T-cell (primary cell): ENCODE measurements at regions not wholly inside any gene's neighbourhood (a gene's known extent, or its start where the extent isn't known, plus 50 kb on each side); places are given as distances from the start of the nearest gene placed in this dataset.

Experiments used
- ATAC-seq, 4 experiments: fragments of 200-7000 bp in 3 of 4; fragments of 150-1000 bp in 1 of 4; cut with Tn5 transposase; replicated peaks in 1 of 4; 1 replicate in 3 of 4; 2 replicates in 1 of 4; pipeline ENCODE4 v1.10.0; 2021; ENCODE audit warnings: moderate library complexity in 3 of 4, mild to moderate bottlenecking in 2 of 4, moderate number of reproducible peaks in 1 of 4
- CTCF ChIA-PET, 2 donors: fragments of 300-600 bp; sonication (Branson Sonifier 250); formaldehyde crosslinking; loops; one replicate each; lab custom pipeline; 2022; ENCODE audit warnings: antibody characterized with exemption in 2 of 2; lab: Charles Lee
- POLR2A ChIA-PET, 2 donors: fragments of 300-600 bp; sonication (Branson Sonifier 250); formaldehyde crosslinking; loops; one replicate each; lab custom pipeline; 2022; ENCODE audit warnings: antibody characterized with exemption in 2 of 2; lab: Charles Lee
- DNase-seq, 35 experiments: peaks; one replicate each; pipeline versions ENCODE4 v3.0.0 to v3.0.0-alpha.2; 2013 to 2023
- H3K27ac ChIP-seq: one replicate; pipeline ENCODE4 v1.5.1; 2013; ENCODE audit warnings: low read length
- H3K27me3 ChIP-seq, 2 experiments: replicated peaks in 1 of 2; 1 replicate in 1 of 2; 2 replicates in 1 of 2; pipeline versions ENCODE4 v1.6.1 to v1.7.0; 2013; ENCODE audit warnings: low read length in 1 of 2, mixed read lengths in 1 of 2; ENCODE audit not compliant: control insufficient read depth in 2 of 2, insufficient read depth in 2 of 2; ENCODE audit errors: extremely low read depth in 1 of 2
- H3K36me3 ChIP-seq, 2 donors: 1 replicate in 1 of 2; 2 replicates in 1 of 2; pipeline versions ENCODE4 v1.6.1 to v1.7.0; 2013; ENCODE audit warnings: low read length in 1 of 2; ENCODE audit not compliant: control insufficient read depth in 2 of 2, insufficient read depth in 1 of 2; ENCODE audit errors: extremely low read depth in 1 of 2
- H3K4me1 ChIP-seq, 2 experiments: 1 replicate in 1 of 2; 2 replicates in 1 of 2; pipeline versions ENCODE4 v1.6.1 to v1.7.0; 2013; ENCODE audit warnings: low read length in 2 of 2, mixed read lengths in 1 of 2; ENCODE audit not compliant: insufficient read depth in 2 of 2, control insufficient read depth in 1 of 2; ENCODE audit errors: extremely low read depth in 1 of 2
- H3K4me3 ChIP-seq, 2 donors: 1 replicate in 1 of 2; 2 replicates in 1 of 2; pipeline versions ENCODE4 v1.5.1 to v1.7.0; 2013; ENCODE audit warnings: mild to moderate bottlenecking in 2 of 2, low read length in 1 of 2, moderate library complexity in 1 of 2; ENCODE audit not compliant: control insufficient read depth in 1 of 2; ENCODE audit errors: extremely low read depth in 1 of 2
- H3K9me3 ChIP-seq: 2 replicates; pipeline ENCODE4 v1.7.0; 2013
- H3K27ac Mint-ChIP-seq, 2 donors: one replicate each; pipeline ENCODE4 v1.8.0; 2020 to 2021; ENCODE audit warnings: mild to moderate bottlenecking in 2 of 2, mixed read lengths in 2 of 2
- H3K27me3 Mint-ChIP-seq, 2 donors: one replicate each; pipeline ENCODE4 v1.8.0; 2021 to 2022; ENCODE audit warnings: mixed read lengths in 2 of 2
- H3K36me3 Mint-ChIP-seq: one replicate; pipeline ENCODE4 v1.8.0; 2021; ENCODE audit warnings: mixed read lengths
- H3K4me1 Mint-ChIP-seq, 3 donors: one replicate each; pipeline ENCODE4 v1.8.0; 2020 to 2022; ENCODE audit warnings: mixed read lengths in 3 of 3, mild to moderate bottlenecking in 1 of 3
- H3K4me3 Mint-ChIP-seq, 3 donors: one replicate each; pipeline ENCODE4 v1.8.0; 2020 to 2022; ENCODE audit warnings: mild to moderate bottlenecking in 3 of 3, mixed read lengths in 3 of 3, moderate library complexity in 3 of 3
- H3K9me3 Mint-ChIP-seq, 3 donors: one replicate each; pipeline ENCODE4 v1.8.0; 2020 to 2022; ENCODE audit warnings: mixed read lengths in 3 of 3
- WGBS: methylation state at CpG from one replicate; pipeline ENCODE4 v1.1.5; 2013; ENCODE audit warnings: missing lambda C conversion rate; ENCODE audit not compliant: insufficient coverage; 5-methylcytosine and 5-hydroxymethylcytosine counted together

DNA sequence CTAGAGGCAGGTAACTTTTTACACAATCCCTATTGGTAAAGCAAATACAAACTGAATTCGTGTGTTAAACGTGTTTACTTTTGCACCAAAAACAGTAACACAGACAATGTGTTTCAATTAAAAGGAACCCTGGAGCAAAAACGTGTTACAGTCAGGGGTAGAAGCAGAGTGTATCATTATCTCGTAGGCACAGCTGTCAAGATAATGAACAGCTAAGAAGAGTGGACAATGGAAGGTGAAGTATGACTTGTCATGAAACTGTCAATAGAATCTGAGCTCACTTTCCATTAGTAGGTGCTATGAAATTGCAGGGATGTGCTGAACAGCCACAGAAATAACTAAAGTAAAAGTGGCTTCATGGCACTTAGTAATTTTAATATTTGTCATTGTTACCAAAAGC is 1229.8 kb upstream of the WWC1 start:
- Mint-ChIP-seq H3K27me3 (no peaks in the 10 kb centered on the region), H3K4me1 (no peaks in the 10 kb centered on the region), H3K36me3 (no peaks in the 10 kb centered on the region), H3K4me3 (no peak overlapping the region), H3K9me3 (peaks cover 0 to 7% (median 0%) of the 10 kb centered on the region in 3 donors), H3K27ac (no peak overlapping the region)
- no peaks in the 10 kb centered on the region for H3K36me3 ChIP-seq
- H3K27me3 ChIP-seq, result no peaks in the 10 kb centered on the region
- DNase-seq, result no peak
- WGBS, result 30% methylated on average over 2 of the region's 4 CpGs
- no peaks in the 10 kb centered on the region for H3K9me3 ChIP-seq
- no peak for ATAC-seq
- ChIA-PET POLR2A (no interaction called here), CTCF (no interaction called here)
- no peaks in the 10 kb centered on the region for H3K4me1 ChIP-seq
- H3K4me3 ChIP-seq, result no peak overlapping the region
- H3K27ac ChIP-seq, result no peak overlapping the region

DNA sequence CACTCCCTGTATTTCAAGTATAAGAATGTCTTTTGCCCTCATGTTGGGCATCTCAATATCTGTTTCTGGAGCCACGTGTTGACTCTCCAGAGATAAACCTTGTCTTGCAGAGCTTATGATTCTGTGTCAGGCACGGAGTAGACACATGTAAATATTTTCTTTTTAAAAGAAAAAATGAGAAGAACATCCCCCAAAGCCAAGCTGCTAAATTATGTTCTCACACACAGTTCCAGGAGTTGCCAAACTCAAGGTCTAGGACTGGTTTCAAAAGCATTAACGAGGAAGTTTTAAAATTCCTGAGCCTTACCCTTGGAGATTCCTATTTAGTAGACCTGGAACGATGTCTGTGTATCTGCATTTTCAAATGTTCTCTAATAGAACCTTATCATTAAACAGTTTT is 1228.3 kb upstream of the WWC1 start:
- no peak overlapping the region for H3K4me3 Mint-ChIP-seq
- H3K36me3 Mint-ChIP-seq, result no peaks in the 10 kb centered on the region
- DNase-seq (no peak), ATAC-seq (no peak)
- H3K9me3 Mint-ChIP-seq, result peaks cover 0 to 7% (median 2%) of the 10 kb centered on the region in 3 donors
- ChIA-PET POLR2A (no interaction called here), CTCF (no interaction called here)
- H3K27me3 ChIP-seq, result no peaks in the 10 kb centered on the region
- H3K27ac ChIP-seq, result no peak overlapping the region
- no peak overlapping the region for H3K27ac Mint-ChIP-seq
- H3K27me3 Mint-ChIP-seq, result no peaks in the 10 kb centered on the region
- no peak overlapping the region for H3K4me3 ChIP-seq
- no peaks in the 10 kb centered on the region for H3K36me3 ChIP-seq
- H3K4me1 Mint-ChIP-seq, result no peaks in the 10 kb centered on the region
- no peaks in the 10 kb centered on the region for H3K4me1 ChIP-seq
- H3K9me3 ChIP-seq, result no peaks in the 10 kb centered on the region
- no CpG with 5 or more reads among the region's 4 CpGs for WGBS

- ChIA-PET CTCF (no interaction called here), POLR2A (no interaction called here)
- DNase-seq, result no peak
- H3K27ac ChIP-seq, result no peak overlapping the region
- Mint-ChIP-seq H3K4me1 (no peaks in the 10 kb centered on the region), H3K27me3 (no peaks in the 10 kb centered on the region), H3K4me3 (no peak overlapping the region), H3K9me3 (peaks cover 0 to 7% (median 3%) of the 10 kb centered on the region in 3 donors), H3K36me3 (no peaks in the 10 kb centered on the region), H3K27ac (no peak overlapping the region)
- no peaks in the 10 kb centered on the region for H3K4me1 ChIP-seq
- WGBS, result 74% methylated on average over 3 of the region's 8 CpGs
- no peaks in the 10 kb centered on the region for H3K9me3 ChIP-seq
- no peak overlapping the region for H3K4me3 ChIP-seq
- ATAC-seq, result no peak
- H3K36me3 ChIP-seq, result no peaks in the 10 kb centered on the region
- no peaks in the 10 kb centered on the region for H3K27me3 ChIP-seq
These were observed 1227.7 kb upstream of the WWC1 start for GRCh38 chr5:167063788-167064187.

DNA sequence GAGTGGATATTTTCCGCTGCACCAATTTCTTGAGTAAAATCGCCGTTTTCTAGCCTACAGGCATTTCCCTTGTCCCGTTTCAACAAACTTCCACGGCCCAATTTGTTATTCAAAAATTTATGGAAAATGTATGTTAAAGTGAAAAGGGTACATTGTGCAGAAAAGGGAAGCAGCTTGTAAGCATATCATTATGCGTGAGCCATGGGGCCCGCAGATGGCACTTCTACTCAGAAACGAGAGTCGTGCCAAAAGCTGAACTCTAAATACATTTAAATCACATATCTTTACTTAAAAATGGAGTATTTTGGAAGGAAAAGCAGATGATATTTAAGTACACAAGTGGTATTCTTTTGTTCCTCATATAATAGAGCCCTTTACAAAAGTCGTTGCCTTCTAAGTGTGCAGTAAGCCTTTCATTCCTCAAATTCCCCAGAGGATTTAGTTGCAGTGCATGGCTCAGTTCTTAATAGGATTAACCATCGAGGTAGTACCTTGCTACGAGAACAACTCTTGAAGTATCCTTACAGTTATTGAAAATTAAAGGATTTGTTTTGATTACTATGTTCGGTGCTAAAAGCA is 1227.2 kb upstream of the WWC1 start:
- H3K4me1 Mint-ChIP-seq, result no peaks in the 10 kb centered on the region
- Histone ChIP-seq H3K27me3 (no peaks in the 10 kb centered on the region), H3K27ac (no peak overlapping the region), H3K9me3 (no peaks in the 10 kb centered on the region), H3K4me3 (no peak overlapping the region), H3K36me3 (no peaks in the 10 kb centered on the region), H3K4me1 (no peaks in the 10 kb centered on the region)
- ATAC-seq (no peak), DNase-seq (no peak)
- H3K4me3 Mint-ChIP-seq, result no peak overlapping the region
- no CpG with 5 or more reads among the region's 13 CpGs for WGBS
- H3K27me3 Mint-ChIP-seq, result no peaks in the 10 kb centered on the region
- POLR2A ChIA-PET, result no interaction called here
- no peaks in the 10 kb centered on the region for H3K36me3 Mint-ChIP-seq
- no peak overlapping the region for H3K27ac Mint-ChIP-seq
- CTCF ChIA-PET, result no interaction called here
- peaks cover 0 to 7% (median 3%) of the 10 kb centered on the region in 3 donors for H3K9me3 Mint-ChIP-seq

DNA sequence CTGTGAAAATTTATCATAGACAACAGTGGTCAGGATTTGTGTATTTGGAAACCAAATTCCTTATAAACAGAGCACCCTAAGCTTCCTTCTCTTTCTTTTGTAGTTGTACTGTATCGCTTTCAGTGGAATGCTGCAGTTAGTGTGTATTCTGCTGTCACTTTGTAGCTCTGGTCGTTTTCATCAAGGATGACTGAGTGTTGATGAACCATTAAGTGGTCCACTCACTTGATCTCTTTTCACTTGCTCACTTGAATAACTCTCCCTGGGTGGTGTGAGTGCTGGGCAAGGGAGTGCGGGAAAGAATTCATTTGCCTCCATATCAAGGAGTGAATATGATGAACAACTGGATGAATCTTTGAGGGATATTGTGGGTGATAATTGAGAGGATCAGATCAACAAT is 1225.7 kb upstream of the WWC1 start:
- Mint-ChIP-seq H3K9me3 (peaks cover 0 to 7% (median 3%) of the 10 kb centered on the region in 3 donors), H3K4me3 (no peak overlapping the region), H3K27ac (no peak overlapping the region), H3K27me3 (no peaks in the 10 kb centered on the region), H3K36me3 (no peaks in the 10 kb centered on the region), H3K4me1 (no peaks in the 10 kb centered on the region)
- no peak for DNase-seq
- no peak for ATAC-seq
- no peaks in the 10 kb centered on the region for H3K27me3 ChIP-seq
- no peaks in the 10 kb centered on the region for H3K4me1 ChIP-seq
- ChIA-PET CTCF (no interaction called here), POLR2A (no interaction called here)
- no peak overlapping the region for H3K27ac ChIP-seq
- WGBS, result no CpG with 5 or more reads among the region's 3 CpGs
- H3K36me3 ChIP-seq, result no peaks in the 10 kb centered on the region
- no peaks in the 10 kb centered on the region for H3K9me3 ChIP-seq
- H3K4me3 ChIP-seq, result no peak overlapping the region

DNA sequence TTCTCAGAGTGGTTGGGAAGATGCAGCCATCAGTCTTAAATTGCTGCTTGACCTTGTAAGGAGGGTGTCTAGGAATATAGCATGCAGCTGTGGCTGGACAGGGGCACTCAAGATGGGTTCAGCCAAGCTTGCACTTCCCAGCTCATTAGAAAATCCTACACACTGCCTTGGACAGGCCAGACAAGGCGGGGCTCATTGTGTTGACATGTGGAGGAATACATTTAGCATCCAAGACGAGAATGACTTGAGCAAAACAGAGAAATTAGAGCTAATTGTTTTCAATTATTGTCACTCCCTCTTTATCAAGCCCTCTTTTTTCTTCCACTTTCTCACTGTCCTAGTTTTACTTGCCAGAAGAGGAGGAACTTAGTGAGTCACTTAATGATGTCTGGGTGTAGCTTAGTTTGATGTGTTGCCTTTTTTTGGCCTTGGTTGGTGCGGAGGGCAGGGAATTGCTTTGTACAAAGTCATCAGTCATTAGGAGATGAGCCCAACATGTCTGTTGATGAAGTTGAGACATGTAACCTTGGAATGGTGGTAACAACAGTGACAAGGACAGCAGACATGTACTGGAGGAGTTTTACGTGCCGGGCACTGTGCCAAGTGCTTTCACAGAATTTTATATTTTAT is 1219.3 kb upstream of the WWC1 start:
- Histone ChIP-seq H3K9me3 (no peaks in the 10 kb centered on the region), H3K4me1 (no peaks in the 10 kb centered on the region), H3K27me3 (no peaks in the 10 kb centered on the region), H3K36me3 (no peaks in the 10 kb centered on the region), H3K27ac (no peak overlapping the region), H3K4me3 (no peak overlapping the region)
- DNase-seq (no peak), ATAC-seq (no peak)
- H3K27ac Mint-ChIP-seq, result no peak overlapping the region
- no peaks in the 10 kb centered on the region for H3K27me3 Mint-ChIP-seq
- POLR2A ChIA-PET, result no interaction called here
- H3K36me3 Mint-ChIP-seq, result no peaks in the 10 kb centered on the region
- 90% methylated on average over 1 of the region's 5 CpGs for WGBS
- H3K4me3 Mint-ChIP-seq, result no peak overlapping the region
- H3K4me1 Mint-ChIP-seq, result no peaks in the 10 kb centered on the region
- peaks cover 0 to 6% (median 5%) of the 10 kb centered on the region in 3 donors for H3K9me3 Mint-ChIP-seq
- CTCF ChIA-PET, result no interaction called here
